ENCODE measurements at regions not wholly inside any gene's neighbourhood (a gene's known extent, or its start where the extent isn't known, plus 50 kb on each side); places are given as distances from the start of the nearest gene placed in this dataset.

GRCh38 chr18:6605115-6605869, 124.2 kb upstream of the ARHGAP28 start:
- no peak for TF ChIP-seq POLR2A (IDR thresholded peaks at IDR 0.05; ENCODE audit: extremely low read depth, insufficient read length)
- no peak for TF ChIP-seq CTCF (IDR thresholded peaks at IDR 0.05; ENCODE audit: low read depth, low read length)
